ENCODE measurements at regions not wholly inside any gene's neighbourhood (a gene's known extent, or its start where the extent isn't known, plus 50 kb on each side); places are given as distances from the start of the nearest gene placed in this dataset.
A peak's percentile ranks its signal among the peaks of the same experiment; 100 is the strongest.

GRCh38 chr2:195307751-195308150 lies 349.3 kb upstream of the SLC39A10 start:
- Histone ChIP-seq H3K27ac (no peak overlapping the region), H3K4me1 (no peaks in the 10 kb centered on the region), H3K36me3 (no peaks in the 10 kb centered on the region), H3K27me3 (no peaks in the 10 kb centered on the region), H3K4me3 (no peak overlapping the region), H3K9me3 (no peaks in the 10 kb centered on the region)
- no peak for ATAC-seq
- TF ChIP-seq, protein P1, sequence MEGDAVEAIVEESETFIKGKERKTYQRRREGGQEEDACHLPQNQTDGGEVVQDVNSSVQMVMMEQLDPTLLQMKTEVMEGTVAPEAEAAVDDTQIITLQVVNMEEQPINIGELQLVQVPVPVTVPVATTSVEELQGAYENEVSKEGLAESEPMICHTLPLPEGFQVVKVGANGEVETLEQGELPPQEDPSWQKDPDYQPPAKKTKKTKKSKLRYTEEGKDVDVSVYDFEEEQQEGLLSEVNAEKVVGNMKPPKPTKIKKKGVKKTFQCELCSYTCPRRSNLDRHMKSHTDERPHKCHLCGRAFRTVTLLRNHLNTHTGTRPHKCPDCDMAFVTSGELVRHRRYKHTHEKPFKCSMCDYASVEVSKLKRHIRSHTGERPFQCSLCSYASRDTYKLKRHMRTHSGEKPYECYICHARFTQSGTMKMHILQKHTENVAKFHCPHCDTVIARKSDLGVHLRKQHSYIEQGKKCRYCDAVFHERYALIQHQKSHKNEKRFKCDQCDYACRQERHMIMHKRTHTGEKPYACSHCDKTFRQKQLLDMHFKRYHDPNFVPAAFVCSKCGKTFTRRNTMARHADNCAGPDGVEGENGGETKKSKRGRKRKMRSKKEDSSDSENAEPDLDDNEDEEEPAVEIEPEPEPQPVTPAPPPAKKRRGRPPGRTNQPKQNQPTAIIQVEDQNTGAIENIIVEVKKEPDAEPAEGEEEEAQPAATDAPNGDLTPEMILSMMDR (IDR thresholded peaks at IDR 0.05), result no peak
- intact Hi-C loops (cut with DNase I), result no loop called here
- peak in 1 of 4 donors; percentile 24 for DNase-seq

DNA sequence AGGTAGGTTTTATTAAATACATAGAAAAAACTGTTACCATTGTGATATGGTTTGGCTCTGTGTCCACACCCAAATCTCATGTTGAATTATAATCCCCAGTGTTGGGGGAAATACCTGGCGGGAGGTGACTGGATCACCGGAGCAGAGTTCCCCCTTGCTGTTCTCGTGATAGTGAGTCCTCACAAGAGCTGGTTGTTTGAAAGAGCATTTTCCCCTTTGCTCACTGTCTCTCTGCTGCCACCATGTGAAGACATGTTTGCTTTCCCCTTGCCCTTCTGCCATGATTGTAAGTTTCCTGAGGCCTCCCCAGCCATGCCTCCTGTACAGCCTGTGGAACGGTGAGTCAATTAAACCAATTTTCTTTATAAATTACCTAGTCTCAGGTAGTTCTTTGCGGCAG lies 352.7 kb upstream of the SLC39A10 start:
- Histone ChIP-seq H3K4me3 (no peak overlapping the region), H3K27ac (no peak overlapping the region), H3K36me3 (no peaks in the 10 kb centered on the region), H3K27me3 (no peaks in the 10 kb centered on the region), H3K9me3 (no peaks in the 10 kb centered on the region), H3K4me1 (no peaks in the 10 kb centered on the region)
- DNase-seq (no peak), ATAC-seq (no peak)
- TF ChIP-seq, protein P1 (IDR thresholded peaks at IDR 0.05), result no peak
- intact Hi-C loops (cut with DNase I), result no loop called here

- Histone ChIP-seq H3K27ac (no peak overlapping the region), H3K4me3 (no peak overlapping the region), H3K4me1 (no peaks in the 10 kb centered on the region), H3K9me3 (no peaks in the 10 kb centered on the region), H3K27me3 (no peaks in the 10 kb centered on the region), H3K36me3 (no peaks in the 10 kb centered on the region)
- intact Hi-C loops (cut with DNase I), result no loop called here
- TF ChIP-seq, protein P1 (IDR thresholded peaks at IDR 0.05), result no peak
- DNase-seq, result no peak
- no peak for ATAC-seq
Observed at GRCh38 chr2:195300631-195301030, 356.4 kb upstream of the SLC39A10 start.

GRCh38 chr2:195299600-195299999 lies 357.4 kb upstream of the SLC39A10 start:
- DNase-seq (no peak), ATAC-seq (no peak)
- no peaks in the 10 kb centered on the region for H3K27me3 ChIP-seq
- TF ChIP-seq, protein P1 (IDR thresholded peaks at IDR 0.05), result no peak
- H3K9me3 ChIP-seq, result no peaks in the 10 kb centered on the region
- H3K4me1 ChIP-seq, result no peaks in the 10 kb centered on the region
- H3K4me3 ChIP-seq, result no peak overlapping the region
- intact Hi-C loops (cut with DNase I), result no loop called here
- no peak overlapping the region for H3K27ac ChIP-seq
- no peaks in the 10 kb centered on the region for H3K36me3 ChIP-seq

DNA sequence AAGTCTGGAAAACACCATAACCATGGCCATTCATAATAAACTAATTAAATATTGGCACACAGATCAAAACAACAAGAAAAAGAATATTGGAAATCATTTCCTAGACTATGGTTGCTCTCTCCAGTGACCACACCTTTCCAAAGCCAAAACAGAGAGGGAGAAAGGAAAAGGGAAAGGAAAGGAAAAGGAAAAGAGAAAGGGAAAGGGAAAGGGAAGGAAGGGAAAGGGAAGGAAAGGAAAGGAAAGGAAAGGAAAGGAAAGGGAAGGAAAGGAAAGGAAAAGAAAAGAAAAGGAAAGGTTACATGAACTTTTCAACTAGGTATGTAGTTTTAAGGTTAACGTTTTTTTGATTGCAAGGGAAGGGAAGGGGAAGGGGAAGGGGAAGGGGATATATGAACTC lies 360.5 kb upstream of the SLC39A10 start:
- ATAC-seq, result no peak
- intact Hi-C loops (cut with DNase I), result no loop called here

More for the DNA sequence above, 360.5 kb upstream of the SLC39A10 start:
- no peaks in the 10 kb centered on the region for H3K27me3 ChIP-seq
- peaks cover 0 to 6% of the 10 kb centered on the region in 2 donors for H3K9me3 ChIP-seq
- no peak overlapping the region for H3K4me3 ChIP-seq
- DNase-seq, result no peak
- H3K36me3 ChIP-seq, result no peaks in the 10 kb centered on the region
- H3K27ac ChIP-seq, result no peak overlapping the region
- TF ChIP-seq, protein P1 (IDR thresholded peaks at IDR 0.05), result no peak
- H3K4me1 ChIP-seq, result no peaks in the 10 kb centered on the region

All from left lung (tissue), 4 donors.